ENCODE measurements at regions not wholly inside any gene's neighbourhood (a gene's known extent, or its start where the extent isn't known, plus 50 kb on each side); places are given as distances from the start of the nearest gene placed in this dataset.

DNA sequence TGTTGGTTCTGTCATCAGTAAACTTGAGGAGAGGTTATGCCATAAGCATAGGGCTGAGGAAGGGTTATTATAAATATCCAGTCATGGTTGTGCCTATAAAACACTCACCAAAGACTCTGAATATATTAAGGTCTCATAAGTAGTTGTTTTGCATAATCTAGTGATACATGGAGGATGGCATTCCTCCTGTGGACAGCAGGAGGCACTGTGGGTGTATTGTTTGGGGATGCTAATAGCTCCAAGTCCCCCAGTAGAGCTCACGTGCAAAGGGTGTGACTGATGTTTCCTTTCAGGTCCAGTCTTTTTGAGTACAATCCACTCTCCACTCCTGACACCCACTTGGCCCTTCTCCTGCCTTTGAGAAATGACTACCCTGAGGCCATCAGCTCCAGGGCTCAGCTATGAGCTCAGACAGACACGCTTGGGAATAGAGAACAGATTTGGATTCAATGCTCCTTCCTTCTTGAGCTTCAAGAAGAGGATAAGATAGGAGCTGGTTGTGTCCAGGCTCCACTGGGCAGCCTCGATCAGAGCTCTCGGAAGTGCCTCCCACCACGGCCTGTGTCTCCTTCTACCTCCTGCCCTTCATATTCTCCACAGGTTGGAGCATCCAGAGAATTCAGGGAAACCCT, 85.2 kb upstream of the IGLL5 start:
- no peak for DNase-seq (ENCODE audit: low read depth, low spot score)

GRCh38 chr22:22803285-22803853, 84.2 kb upstream of the IGLL5 start:
- DNase-seq (ENCODE audit: low read depth, low spot score): no peak

DNA sequence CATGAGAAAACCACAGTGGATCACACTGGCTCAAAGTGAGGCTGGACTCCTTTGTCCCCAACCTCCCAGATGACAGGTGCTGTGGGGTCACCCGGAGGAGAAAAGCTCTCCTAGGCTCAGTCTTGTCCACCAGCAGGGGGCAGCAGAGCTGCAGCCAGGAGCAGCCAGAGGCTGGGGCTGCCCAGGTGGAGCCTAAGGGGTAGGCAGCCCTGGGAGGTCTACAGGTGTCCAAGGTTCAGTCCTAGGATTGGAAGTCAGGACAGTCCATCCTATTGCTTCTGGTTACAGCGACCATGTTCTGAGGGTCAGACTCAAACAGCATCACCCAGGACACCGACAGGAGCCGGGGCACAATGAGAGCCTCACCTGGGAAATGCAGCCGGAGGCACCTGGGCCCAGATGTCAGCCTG, 77.6 kb upstream of the IGLL5 start:
- peak; percentile 23 for DNase-seq (ENCODE audit: low read depth, low spot score)

DNA sequence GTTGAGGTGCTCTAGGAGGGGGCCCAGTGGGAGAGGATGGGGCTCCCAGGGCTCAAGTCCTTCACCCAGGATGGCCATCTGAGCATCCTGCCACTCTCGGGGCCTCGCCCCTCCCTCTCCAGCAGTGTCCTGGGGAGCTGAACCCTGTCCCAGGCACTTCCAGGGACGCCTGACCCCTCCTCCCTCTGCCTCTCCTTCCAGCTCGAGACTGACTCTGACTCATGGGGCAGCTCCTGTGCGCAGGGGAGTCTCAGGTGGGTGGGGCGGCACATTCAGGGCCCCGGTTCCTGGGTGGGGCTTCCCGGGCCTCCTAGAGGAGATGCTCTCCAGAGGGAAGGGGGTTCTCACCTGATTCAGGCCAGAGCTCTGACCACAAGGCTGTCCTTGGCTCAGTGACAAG, 77.1 kb upstream of the IGLL5 start:
- DNase-seq (ENCODE audit: low read depth, low spot score): no peak

DNA sequence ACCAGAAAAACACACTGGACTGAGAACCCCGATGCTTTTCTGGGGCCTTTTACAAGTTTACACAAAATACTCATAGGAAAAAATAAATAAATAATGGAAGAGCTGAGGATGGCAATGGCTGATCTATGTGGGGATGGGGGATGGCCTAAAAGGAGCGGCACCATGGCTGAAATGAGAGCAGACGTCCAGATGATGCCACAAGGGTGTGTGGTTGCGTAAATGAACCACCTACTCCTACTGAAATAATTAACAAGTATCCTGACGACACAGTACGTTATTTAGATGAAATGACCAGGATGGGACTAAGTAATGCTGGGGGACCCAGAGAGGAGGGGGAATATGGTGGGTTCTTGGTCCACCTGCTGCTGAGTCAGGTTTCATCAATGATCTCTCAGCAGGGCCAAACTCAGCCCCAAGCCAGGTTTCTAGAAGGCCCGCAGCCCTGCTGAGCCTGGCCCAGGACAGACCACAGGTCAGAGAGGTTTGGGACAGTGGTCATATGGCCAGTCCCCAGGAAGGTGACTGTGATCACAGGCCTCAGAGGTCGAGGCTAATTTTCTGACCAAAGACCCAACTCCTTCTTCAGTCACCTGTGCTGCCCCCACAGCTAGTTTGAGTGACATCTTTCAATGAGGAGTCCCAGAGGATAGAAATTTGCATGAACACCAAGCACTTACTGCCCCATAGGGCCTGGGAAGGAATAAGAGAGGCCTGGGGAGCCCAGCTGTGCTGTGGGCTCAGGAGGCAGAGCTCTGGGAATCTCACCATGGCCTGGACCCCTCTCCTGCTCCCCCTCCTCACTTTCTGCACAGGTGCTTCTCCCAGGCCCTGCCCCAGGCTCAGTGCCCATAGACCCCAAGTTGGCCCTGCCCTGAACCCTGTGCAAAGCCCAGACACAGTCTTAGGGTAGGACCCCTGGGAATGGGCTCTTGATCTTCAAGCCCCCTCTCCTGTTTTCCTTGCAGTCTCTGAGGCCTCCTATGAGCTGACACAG, 76.3 kb upstream of the IGLL5 start:
- DNase-seq (ENCODE audit: low read depth, low spot score): no peak

DNA sequence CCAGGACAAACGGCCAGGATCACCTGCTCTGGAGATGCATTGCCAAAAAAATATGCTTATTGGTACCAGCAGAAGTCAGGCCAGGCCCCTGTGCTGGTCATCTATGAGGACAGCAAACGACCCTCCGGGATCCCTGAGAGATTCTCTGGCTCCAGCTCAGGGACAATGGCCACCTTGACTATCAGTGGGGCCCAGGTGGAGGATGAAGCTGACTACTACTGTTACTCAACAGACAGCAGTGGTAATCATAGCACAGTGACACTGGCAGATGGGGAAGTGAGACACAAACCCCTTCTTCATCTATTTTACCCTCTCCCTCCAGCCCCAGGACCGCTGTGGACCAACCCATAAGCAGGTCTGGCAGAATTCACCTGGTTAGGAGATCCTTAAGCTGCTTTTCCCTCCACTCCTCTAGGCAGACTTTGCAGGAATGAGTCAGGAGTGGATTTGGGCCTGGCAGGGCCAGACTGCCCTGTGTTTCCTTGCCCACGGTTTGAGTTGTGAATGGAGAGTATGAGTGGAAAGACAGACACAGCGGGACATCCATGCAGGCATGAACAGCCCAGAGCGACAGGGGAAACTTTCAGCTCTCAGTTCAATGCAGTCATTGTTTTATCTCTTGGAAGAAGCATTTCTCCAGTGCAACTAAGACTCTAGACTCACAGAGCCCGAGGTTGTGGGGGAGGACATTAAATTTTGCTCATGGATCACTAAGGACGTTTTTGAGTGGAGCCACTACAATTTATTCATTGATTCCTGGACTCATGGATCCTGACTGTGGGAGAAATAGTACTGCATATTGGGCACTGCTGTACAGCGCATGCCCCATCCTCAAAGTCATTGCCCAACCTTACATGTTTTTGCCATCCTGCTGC, 75.3 kb upstream of the IGLL5 start:
- no peak for DNase-seq (ENCODE audit: low read depth, low spot score)

DNA sequence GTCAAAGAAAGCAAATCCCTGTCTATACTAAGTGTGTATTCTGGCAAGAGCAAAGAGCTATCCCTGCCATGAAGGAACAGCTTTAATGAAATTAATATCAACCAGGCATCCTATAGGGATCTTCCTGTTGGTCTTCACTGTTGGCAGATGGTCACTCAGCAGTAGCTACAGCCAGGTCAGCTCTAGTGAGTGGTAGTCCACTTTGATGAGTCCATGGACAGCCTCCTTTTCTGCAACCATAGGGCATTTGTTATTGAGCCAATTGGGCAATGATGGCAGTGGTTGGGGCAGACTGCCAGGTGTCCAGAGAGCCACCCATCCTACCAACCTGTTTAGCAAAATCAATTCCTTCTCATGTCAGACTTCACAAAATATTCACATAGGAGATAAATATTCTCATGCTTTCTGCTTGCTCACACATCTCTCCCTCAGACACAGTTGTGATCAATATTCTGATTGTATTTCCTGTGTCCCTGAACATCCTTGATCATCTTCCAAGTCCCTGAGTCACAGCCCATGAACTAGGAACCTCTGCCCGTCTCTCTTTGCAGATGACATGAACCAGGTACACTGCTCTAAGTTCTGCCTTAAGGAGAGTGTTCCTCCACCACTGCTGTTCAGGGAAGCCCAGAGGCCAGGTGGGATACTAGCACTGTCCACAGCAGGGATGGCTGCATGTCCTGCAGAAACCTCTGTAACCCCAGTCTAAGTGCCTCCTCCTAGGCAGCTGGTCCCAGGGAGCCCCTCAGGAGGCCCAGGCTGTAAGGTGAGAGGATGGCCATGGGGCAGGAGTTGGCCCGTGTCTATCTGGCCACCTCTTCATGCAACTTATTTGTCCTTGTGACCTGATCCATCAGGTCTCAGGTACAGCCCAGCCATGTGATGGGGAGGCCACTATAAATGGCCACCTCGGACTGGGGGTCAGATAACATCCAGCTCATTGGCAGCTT, 74.2 kb upstream of the IGLL5 start:
- no peak for DNase-seq (ENCODE audit: low read depth, low spot score)

DNA sequence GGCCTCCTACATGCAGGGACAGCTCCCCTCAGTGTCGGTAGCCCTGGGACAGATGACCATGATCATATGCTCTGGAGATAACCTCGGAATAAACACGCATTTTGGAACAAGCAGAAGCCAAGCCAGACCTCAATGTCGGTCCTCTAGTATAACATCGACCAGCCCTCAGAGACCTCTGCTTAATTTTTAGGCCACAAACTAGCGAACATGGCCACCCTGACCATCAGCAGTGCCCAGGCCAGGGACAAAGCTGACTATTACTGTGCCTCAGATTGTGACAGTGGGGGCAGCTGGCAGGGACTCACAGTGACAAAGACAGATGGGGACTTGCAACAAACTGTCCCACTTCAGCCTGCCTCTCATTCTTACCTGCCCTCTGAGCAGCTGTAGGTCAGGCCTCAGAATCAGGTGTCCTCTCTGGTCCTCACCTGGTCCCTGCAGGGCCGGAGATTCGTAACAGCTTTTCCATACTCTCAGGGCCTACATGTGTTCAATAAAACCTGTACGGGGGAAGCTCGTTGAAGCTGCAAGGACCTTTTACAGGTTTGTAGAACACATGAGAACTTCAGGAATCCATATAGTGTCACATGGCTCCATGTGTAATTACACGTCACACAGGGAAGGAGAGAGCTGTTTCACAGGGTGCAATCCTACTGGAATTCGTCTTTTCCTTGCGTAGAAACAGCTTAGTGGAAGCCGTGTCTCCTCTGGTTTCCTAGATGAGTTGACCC, 72.8 kb upstream of the IGLL5 start:
- DNase-seq (ENCODE audit: low read depth, low spot score): no peak

- no peak for DNase-seq (ENCODE audit: low read depth, low spot score)
Measured at GRCh38 chr22:22815397-22816170, 72.0 kb upstream of the IGLL5 start.

DNA sequence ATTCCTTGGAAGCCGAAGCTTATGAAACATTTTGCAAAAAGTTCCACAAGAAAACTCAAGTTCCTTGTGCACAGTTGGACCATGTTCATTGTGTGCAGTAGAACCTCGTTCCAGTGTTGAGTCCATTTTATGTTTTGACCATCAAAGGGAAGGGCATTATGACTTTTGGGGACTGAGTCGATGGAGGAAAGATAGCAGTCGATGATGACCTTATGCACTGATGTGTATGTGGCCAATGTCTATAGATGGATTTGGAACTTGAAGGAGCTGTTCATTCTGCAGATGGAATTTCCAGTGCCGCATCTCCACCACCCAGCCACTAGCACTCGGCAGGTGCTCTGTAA, 71.5 kb upstream of the IGLL5 start:
- DNase-seq (ENCODE audit: low read depth, low spot score): no peak

DNA sequence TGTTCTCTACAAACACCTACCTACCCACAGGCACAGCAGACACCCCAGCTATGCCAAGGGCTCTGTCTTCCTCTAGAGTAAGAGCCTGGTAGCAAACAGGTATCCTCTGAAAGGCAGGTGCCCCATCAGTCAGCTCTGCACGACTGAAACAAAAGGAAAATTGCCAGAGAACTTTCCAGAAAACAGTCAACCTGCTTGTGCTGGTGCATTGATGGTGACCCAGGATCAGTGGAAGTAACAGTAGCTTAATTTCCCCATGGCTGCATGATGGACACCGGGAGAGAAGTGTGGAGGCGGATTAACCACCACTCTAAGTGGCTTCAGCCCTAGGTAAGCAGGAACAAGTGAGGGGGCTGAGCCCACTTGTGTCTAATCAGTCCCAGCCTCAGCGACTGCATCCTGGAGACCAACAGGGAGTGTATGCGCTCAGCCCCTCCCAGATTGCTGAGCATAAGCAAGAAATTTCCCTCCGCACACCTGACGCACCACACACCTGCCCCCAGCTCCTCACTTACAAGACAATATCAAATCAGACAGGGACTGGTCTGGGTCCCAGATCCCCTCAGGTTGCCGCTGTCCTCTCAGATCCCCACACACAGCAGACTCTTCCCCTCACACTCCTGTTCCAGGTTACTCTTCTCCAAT, 70.7 kb upstream of the IGLL5 start:
- no peak for DNase-seq (ENCODE audit: low read depth, low spot score)

GRCh38 chr22:22817468-22818201, 70.0 kb upstream of the IGLL5 start:
- no peak for DNase-seq (ENCODE audit: low read depth, low spot score)

DNA sequence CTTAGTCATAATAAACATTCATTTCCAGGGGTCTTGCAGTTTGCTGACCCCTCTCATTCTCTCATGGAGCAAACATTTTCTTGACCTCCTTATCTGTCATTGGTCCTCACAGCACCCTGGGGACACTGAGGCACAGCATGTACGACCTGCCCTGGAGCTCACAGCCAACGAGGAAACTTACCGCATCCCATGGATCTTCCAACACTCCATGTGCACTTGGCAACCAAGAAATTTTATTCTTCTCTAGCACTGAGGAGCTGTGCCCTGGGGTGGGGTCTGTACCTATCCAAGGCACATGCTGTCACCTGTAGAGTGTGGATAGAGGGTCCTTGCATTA, 69.4 kb upstream of the IGLL5 start:
- DNase-seq (ENCODE audit: low read depth, low spot score): no peak

DNA sequence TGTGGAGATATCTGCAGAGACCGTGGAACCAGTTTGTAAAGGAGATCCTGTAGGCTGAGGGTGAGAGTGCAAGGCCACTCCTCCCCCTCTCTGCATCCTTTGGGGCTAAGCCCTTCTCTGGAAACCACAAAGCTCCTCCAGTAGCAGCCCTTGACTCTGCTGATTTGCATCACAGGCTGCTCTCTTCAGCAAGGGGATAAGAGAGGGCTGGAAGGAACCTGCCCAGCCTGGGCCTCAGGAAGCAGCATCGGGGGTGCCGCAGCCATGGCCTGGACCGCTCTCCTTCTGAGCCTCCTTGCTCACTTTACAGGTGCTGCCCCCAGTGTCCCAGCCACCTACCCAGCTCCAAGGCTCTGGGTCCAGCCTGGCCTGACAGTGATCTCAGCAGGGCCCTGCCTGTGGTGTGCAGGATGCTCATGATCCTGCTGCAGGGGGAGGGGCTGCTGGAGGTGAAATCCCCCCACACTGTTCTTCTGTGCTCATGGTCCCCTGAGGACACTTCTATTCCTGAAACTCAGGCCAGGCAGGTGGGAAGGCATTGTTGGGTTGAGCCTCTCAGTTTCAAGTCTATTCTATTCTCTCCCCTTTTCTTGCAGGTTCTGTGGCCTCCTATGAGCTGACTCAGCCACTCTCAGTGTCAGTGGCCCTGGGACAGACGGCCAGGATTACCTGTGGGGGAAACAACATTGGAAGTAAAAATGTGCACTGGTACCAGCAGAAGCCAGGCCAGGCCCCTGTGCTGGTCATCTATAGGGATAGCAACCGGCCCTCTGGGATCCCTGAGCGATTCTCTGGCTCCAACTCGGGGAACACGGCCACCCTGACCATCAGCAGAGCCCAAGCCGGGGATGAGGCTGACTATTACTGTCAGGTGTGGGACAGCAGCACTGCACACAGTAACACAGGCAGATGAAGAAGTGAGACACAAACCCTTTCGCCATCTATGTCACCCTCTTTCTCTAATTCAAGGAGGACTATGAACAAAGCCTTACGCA, 68.5 kb upstream of the IGLL5 start:
- no peak for DNase-seq (ENCODE audit: low read depth, low spot score)

DNA sequence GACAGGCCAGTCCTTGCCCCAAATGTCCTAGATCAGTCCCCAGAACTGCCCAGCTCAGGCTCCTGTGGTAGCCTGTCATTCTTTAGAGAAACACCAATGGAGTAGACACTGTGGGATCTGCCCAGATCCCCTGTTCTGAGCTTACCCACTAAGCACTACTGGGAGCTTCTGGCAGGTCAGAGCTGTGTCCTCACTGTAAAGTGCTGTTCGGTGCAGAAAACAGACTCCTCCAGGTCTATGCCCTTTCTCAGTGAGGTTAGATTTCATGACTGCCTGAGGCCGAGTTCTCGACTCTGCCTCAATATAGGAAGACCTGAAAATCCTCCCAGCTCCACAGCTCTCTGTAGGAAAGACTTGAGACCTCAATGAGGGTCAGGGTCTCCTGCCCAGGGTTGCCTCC, 67.5 kb upstream of the IGLL5 start:
- no peak for DNase-seq (ENCODE audit: low read depth, low spot score)

GRCh38 chr22:22820626-22821025, 67.0 kb upstream of the IGLL5 start:
- DNase-seq (ENCODE audit: low read depth, low spot score): no peak

GRCh38 chr22:22821340-22821739, 66.3 kb upstream of the IGLL5 start:
- no peak for DNase-seq (ENCODE audit: low read depth, low spot score)
